ENCODE measurements at regions not wholly inside any gene's neighbourhood (a gene's known extent, or its start where the extent isn't known, plus 50 kb on each side); places are given as distances from the start of the nearest gene placed in this dataset.

- no peak for DNase-seq (ENCODE audit: low spot score)
- Histone ChIP-seq H3K4me1 (replicated peaks) (no peaks in the 10 kb centered on the region), H3K27me3 (replicated peaks; ENCODE audit: insufficient read depth) (no peaks in the 10 kb centered on the region), H3K27ac (no peak overlapping the region), H3K36me3 (no peaks in the 10 kb centered on the region), H3K4me3 (no peak overlapping the region), H3K9me3 (no peaks in the 10 kb centered on the region)
- 9% methylated on average over 1 of the region's 1 CpG for WGBS
- TF ChIP-seq POLR2AphosphoS5 (IDR thresholded peaks at IDR 0.05) (no peak), POLR2A (IDR thresholded peaks at IDR 0.05) (no peak)
- intact Hi-C loops (cut with DNase I): no loop called here
These were observed 253.7 kb downstream of the GRIN2B start for GRCh38 chr12:13727707-13728195.

GRCh38 chr12:13725049-13725448 is 256.4 kb downstream of the GRIN2B start:
- DNase-seq (ENCODE audit: low spot score): no peak
- intact Hi-C loops (cut with DNase I): no loop called here
- no peaks in the 10 kb centered on the region for H3K27me3 ChIP-seq (replicated peaks; ENCODE audit: insufficient read depth)
- TF ChIP-seq CTCF (IDR thresholded peaks at IDR 0.05) (no peak), POLR2A (IDR thresholded peaks at IDR 0.05) (no peak), POLR2AphosphoS5 (IDR thresholded peaks at IDR 0.05) (no peak)
- no peaks in the 10 kb centered on the region for H3K36me3 ChIP-seq
- H3K4me1 ChIP-seq (replicated peaks): no peaks in the 10 kb centered on the region
- no peak overlapping the region for H3K4me3 ChIP-seq
- WGBS: 45% methylated on average over 1 of the region's 1 CpG
- no peak overlapping the region for H3K27ac ChIP-seq
- H3K9me3 ChIP-seq: no peaks in the 10 kb centered on the region

- no peak for TF ChIP-seq POLR2A (IDR thresholded peaks at IDR 0.05)
- TF ChIP-seq POLR2AphosphoS5 (IDR thresholded peaks at IDR 0.05): no peak
- TF ChIP-seq CTCF (IDR thresholded peaks at IDR 0.05): no peak
- no peaks in the 10 kb centered on the region for H3K36me3 ChIP-seq
These were observed 257.3 kb downstream of the GRIN2B start for GRCh38 chr12:13724136-13724535.

GRCh38 chr12:13719986-13720385 is 261.4 kb downstream of the GRIN2B start:
- TF ChIP-seq POLR2AphosphoS5 (IDR thresholded peaks at IDR 0.05) (no peak), POLR2A (IDR thresholded peaks at IDR 0.05) (no peak), CTCF (IDR thresholded peaks at IDR 0.05) (no peak)
- no peaks in the 10 kb centered on the region for H3K9me3 ChIP-seq
- DNase-seq (ENCODE audit: low spot score): no peak
- H3K27ac ChIP-seq: no peak overlapping the region
- no peaks in the 10 kb centered on the region for H3K4me1 ChIP-seq (replicated peaks)
- 78% methylated on average over 2 of the region's 2 CpGs for WGBS
- no peak overlapping the region for H3K4me3 ChIP-seq
- no peaks in the 10 kb centered on the region for H3K36me3 ChIP-seq
- intact Hi-C loops (cut with DNase I): no loop called here
- no peaks in the 10 kb centered on the region for H3K27me3 ChIP-seq (replicated peaks; ENCODE audit: insufficient read depth)

More at GRCh38 chr12:13724136-13724535, 257.3 kb downstream of the GRIN2B start:
- no peak overlapping the region for H3K4me3 ChIP-seq
- no peaks in the 10 kb centered on the region for H3K9me3 ChIP-seq
- H3K27me3 ChIP-seq (replicated peaks; ENCODE audit: insufficient read depth): no peaks in the 10 kb centered on the region
- no peak for DNase-seq (ENCODE audit: low spot score)
- H3K4me1 ChIP-seq (replicated peaks): no peaks in the 10 kb centered on the region
- 73% methylated on average over 1 of the region's 1 CpG for WGBS
- intact Hi-C loops (cut with DNase I): no loop called here
- H3K27ac ChIP-seq: no peak overlapping the region

- no peaks in the 10 kb centered on the region for H3K36me3 ChIP-seq
- WGBS: 31% methylated on average over 5 of the region's 5 CpGs
- no peaks in the 10 kb centered on the region for H3K4me1 ChIP-seq (replicated peaks)
- H3K27ac ChIP-seq: no peak overlapping the region
- no peak overlapping the region for H3K4me3 ChIP-seq
- H3K9me3 ChIP-seq: no peaks in the 10 kb centered on the region
- TF ChIP-seq POLR2A (IDR thresholded peaks at IDR 0.05) (no peak), CTCF (IDR thresholded peaks at IDR 0.05) (no peak), POLR2AphosphoS5 (IDR thresholded peaks at IDR 0.05) (no peak)
- H3K27me3 ChIP-seq (replicated peaks; ENCODE audit: insufficient read depth): no peaks in the 10 kb centered on the region
- intact Hi-C loops (cut with DNase I): no loop called here
- DNase-seq (ENCODE audit: low spot score): no peak
These were observed 263.1 kb downstream of the GRIN2B start for GRCh38 chr12:13718271-13718670.
